SK-N-SH treated with all-trans-retinoic acid at 6 μM for 48 hours (cell line): ENCODE measurements at regions not wholly inside any gene's neighbourhood (a gene's known extent, or its start where the extent isn't known, plus 50 kb on each side); places are given as distances from the start of the nearest gene placed in this dataset.

Experiments
- ATAC-seq: fragments of 200-7000 bp; cut with Tn5 transposase; 3 replicates; pipeline ENCODE4 v1.9.1; 2020; ENCODE audit warnings: mild to moderate bottlenecking, moderate library complexity
- ARNTL ChIP-seq: fragments of 450-650 bp; formaldehyde crosslinking; IDR thresholded peaks from 2 replicates; pipeline ENCODE4 v1.5.0; 2020; ENCODE audit warnings: low read depth, mild to moderate bottlenecking, moderate library complexity, borderline replicate concordance
- ESRRG ChIP-seq: fragments of 250-450 bp; sonication (Bioruptor Pico); IDR thresholded peaks from 2 replicates; pipeline ENCODE4 v1.6.1; 2021; ENCODE audit warnings: mild to moderate bottlenecking
- GLIS3 ChIP-seq: fragments of 250-450 bp; sonication (Bioruptor Pico); IDR thresholded peaks from 2 replicates; pipeline ENCODE4 v1.5.0; 2020; ENCODE audit warnings: mild to moderate bottlenecking, moderate library complexity
- ISL1 ChIP-seq: fragments of 250-450 bp; sonication (Bioruptor Pico); IDR thresholded peaks from 2 replicates; pipeline ENCODE4 v2.1.2; 2022; ENCODE audit warnings: mild to moderate bottlenecking, moderate library complexity
- OSR1 ChIP-seq: fragments of 250-450 bp; sonication (Bioruptor Pico); IDR thresholded peaks from 2 replicates; pipeline ENCODE4 v1.8.0; 2022; ENCODE audit warnings: moderate library complexity, mild to moderate bottlenecking, inconsistent platforms
- PPARA ChIP-seq: fragments of 250-450 bp; sonication (Bioruptor Pico); IDR thresholded peaks from 2 replicates; pipeline ENCODE4 v1.5.0; 2020; ENCODE audit warnings: mild to moderate bottlenecking, borderline replicate concordance
- RARB ChIP-seq: fragments of 250-450 bp; sonication (Bioruptor Pico); IDR thresholded peaks from 2 replicates; pipeline ENCODE4 v1.8.0; 2021; ENCODE audit warnings: mild to moderate bottlenecking, moderate library complexity
- SNAI2 ChIP-seq: fragments of 250-450 bp; sonication (Bioruptor Pico); IDR thresholded peaks from 2 replicates; pipeline ENCODE4 v1.5.0; 2020; ENCODE audit warnings: mild to moderate bottlenecking, moderate library complexity
- TCF4 ChIP-seq: fragments of 250-450 bp; sonication (Bioruptor Pico); IDR thresholded peaks from 2 replicates; pipeline ENCODE4 v1.8.0; 2021; ENCODE audit warnings: mild to moderate bottlenecking, moderate library complexity, borderline replicate concordance
- TOX ChIP-seq: fragments of 250-450 bp; sonication (Bioruptor Pico); IDR thresholded peaks from 2 replicates; pipeline ENCODE4 v1.8.0; 2021; ENCODE audit warnings: mild to moderate bottlenecking, moderate library complexity, borderline replicate concordance
- ZC3H10 ChIP-seq: fragments of 250-450 bp; sonication (Bioruptor Pico); IDR thresholded peaks from 2 replicates; pipeline ENCODE4 v1.5.1; 2021; ENCODE audit warnings: mild to moderate bottlenecking, moderate library complexity
- ZFP3 ChIP-seq: fragments of 250-450 bp; sonication (Bioruptor Pico); IDR thresholded peaks from 2 replicates; pipeline ENCODE4 v1.5.0; 2020; ENCODE audit warnings: mild to moderate bottlenecking, moderate library complexity
- ZFP30 ChIP-seq: fragments of 450-650 bp; formaldehyde crosslinking; IDR thresholded peaks from 2 replicates; pipeline ENCODE4 v1.5.0; 2022; ENCODE audit warnings: mild to moderate bottlenecking, moderate library complexity
- ZNF565 ChIP-seq: fragments of 450-650 bp; formaldehyde crosslinking; conservative IDR thresholded peaks from 2 replicates; pipeline ENCODE4 v1.5.0; 2020; ENCODE audit warnings: low read depth, mild to moderate bottlenecking, moderate library complexity
- TF ChIP-seq, protein P1 (sequence below): fragments of 250-450 bp; sonication (Bioruptor Pico); IDR thresholded peaks from 2 replicates; pipeline ENCODE4 v1.8.0; 2020; ENCODE audit warnings: mild to moderate bottlenecking, moderate library complexity, borderline replicate concordance
- TF ChIP-seq, protein P2 (sequence below): fragments of 250-450 bp; sonication (Bioruptor Pico); IDR thresholded peaks from 2 replicates; pipeline ENCODE4 v1.5.1; 2021; ENCODE audit warnings: mild to moderate bottlenecking, moderate library complexity
- TF ChIP-seq, protein P3 (sequence below): fragments of 250-450 bp; sonication (Bioruptor Pico); IDR thresholded peaks from 2 replicates; pipeline ENCODE4 v1.8.0; 2021; ENCODE audit warnings: low read depth, mild to moderate bottlenecking, moderate library complexity, borderline replicate concordance
- TF ChIP-seq, protein P4 (sequence below): fragments of 250-450 bp; sonication (Bioruptor Pico); IDR thresholded peaks from 2 replicates; pipeline ENCODE4 v1.5.0; 2020; ENCODE audit warnings: mild to moderate bottlenecking, moderate library complexity

DNA sequence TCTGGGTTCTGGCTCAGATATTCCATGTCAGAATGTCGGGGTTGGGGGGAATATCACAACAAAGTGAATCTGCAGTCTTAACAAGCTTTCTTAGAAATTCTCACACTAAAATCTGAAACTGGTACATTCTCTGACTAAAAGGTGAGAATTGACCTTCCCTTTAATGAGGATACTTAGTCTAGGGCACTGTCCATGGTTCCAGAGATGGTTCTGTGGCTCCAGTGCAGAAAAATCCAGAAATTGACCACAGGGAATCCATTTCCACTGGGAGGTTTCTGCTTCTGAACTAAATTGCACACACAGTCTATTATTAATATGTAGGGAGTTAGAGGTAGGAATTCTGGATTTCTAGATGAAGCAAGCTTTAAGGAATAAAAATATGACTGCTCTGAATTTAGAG is 171.6 kb upstream of the OBI1 start (continued):
- TF ChIP-seq, protein P1, sequence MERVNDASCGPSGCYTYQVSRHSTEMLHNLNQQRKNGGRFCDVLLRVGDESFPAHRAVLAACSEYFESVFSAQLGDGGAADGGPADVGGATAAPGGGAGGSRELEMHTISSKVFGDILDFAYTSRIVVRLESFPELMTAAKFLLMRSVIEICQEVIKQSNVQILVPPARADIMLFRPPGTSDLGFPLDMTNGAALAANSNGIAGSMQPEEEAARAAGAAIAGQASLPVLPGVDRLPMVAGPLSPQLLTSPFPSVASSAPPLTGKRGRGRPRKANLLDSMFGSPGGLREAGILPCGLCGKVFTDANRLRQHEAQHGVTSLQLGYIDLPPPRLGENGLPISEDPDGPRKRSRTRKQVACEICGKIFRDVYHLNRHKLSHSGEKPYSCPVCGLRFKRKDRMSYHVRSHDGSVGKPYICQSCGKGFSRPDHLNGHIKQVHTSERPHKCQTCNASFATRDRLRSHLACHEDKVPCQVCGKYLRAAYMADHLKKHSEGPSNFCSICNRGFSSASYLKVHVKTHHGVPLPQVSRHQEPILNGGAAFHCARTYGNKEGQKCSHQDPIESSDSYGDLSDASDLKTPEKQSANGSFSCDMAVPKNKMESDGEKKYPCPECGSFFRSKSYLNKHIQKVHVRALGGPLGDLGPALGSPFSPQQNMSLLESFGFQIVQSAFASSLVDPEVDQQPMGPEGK (CRISPR knock-in tag) = no peak
- TF ChIP-seq ZC3H10 (CRISPR knock-in tag) (no peak), ZFP3 (CRISPR knock-in tag) (no peak)

DNA sequence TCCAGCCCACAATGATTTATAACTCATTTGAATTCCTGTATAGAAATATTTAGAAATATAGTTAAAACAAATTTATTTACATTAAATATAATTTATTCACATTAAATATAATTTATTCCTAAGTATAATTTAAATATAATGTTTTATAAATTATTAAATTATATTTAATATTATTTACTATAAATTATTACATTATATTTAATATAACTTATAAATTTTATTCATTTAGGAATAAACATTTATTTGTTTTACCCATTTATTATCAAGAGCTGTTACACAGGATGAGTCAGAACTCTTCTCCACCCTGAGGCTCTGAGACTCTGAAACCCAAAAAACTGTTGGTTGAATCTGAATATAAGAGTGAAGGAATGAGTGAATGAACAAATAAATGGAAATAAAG is 170.9 kb upstream of the OBI1 start:
- ATAC-seq = no peak
- TF ChIP-seq TCF4 (CRISPR knock-in tag) = no peak
- no peak for TF ChIP-seq ESRRG (CRISPR knock-in tag)
- no peak for TF ChIP-seq OSR1
- TF ChIP-seq ZNF565 = no peak
- no peak for TF ChIP-seq TOX
- no peak for TF ChIP-seq ISL1 (CRISPR knock-in tag)
- TF ChIP-seq, protein P1 (CRISPR knock-in tag) = no peak
- TF ChIP-seq GLIS3 (CRISPR knock-in tag) = no peak
- TF ChIP-seq, protein P2, sequence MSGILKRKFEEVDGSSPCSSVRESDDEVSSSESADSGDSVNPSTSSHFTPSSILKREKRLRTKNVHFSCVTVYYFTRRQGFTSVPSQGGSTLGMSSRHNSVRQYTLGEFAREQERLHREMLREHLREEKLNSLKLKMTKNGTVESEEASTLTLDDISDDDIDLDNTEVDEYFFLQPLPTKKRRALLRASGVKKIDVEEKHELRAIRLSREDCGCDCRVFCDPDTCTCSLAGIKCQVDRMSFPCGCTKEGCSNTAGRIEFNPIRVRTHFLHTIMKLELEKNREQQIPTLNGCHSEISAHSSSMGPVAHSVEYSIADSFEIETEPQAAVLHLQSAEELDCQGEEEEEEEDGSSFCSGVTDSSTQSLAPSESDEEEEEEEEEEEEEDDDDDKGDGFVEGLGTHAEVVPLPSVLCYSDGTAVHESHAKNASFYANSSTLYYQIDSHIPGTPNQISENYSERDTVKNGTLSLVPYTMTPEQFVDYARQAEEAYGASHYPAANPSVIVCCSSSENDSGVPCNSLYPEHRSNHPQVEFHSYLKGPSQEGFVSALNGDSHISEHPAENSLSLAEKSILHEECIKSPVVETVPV (CRISPR knock-in tag) = no peak
- no peak for TF ChIP-seq ZFP30 (CRISPR knock-in tag)
- TF ChIP-seq, protein P3, sequence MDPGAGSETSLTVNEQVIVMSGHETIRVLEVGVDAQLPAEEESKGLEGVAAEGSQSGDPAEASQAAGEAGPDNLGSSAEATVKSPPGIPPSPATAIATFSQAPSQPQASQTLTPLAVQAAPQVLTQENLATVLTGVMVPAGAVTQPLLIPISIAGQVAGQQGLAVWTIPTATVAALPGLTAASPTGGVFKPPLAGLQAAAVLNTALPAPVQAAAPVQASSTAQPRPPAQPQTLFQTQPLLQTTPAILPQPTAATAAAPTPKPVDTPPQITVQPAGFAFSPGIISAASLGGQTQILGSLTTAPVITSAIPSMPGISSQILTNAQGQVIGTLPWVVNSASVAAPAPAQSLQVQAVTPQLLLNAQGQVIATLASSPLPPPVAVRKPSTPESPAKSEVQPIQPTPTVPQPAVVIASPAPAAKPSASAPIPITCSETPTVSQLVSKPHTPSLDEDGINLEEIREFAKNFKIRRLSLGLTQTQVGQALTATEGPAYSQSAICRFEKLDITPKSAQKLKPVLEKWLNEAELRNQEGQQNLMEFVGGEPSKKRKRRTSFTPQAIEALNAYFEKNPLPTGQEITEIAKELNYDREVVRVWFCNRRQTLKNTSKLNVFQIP = no peak
- TF ChIP-seq ARNTL (CRISPR knock-in tag) = no peak
- TF ChIP-seq RARB (CRISPR knock-in tag) = no peak

DNA sequence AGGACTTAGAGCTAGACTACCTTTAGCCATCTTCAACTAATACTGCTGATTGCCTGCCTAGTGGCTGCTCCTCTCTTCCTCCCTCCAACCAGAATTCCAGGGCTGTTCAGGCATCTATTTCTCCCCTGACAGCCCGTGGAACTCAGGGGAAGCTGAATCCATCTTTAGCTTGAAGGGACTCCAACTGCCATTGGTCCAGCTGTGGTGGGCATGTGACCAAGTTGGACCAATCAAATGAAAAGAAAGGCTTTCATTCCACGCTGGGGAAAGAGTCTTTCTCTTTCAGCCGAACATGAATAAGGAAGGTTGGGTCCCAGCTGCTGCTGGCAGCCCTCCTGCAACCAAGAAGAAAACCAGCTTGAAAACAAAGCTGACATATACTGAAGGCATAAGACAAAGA is 168.5 kb upstream of the OBI1 start:
- TF ChIP-seq SNAI2 (CRISPR knock-in tag) (no peak), ESRRG (CRISPR knock-in tag) (no peak), ZNF565 (no peak), ZC3H10 (CRISPR knock-in tag) (no peak), RARB (CRISPR knock-in tag) (no peak), ARNTL (CRISPR knock-in tag) (no peak), OSR1 (no peak), TOX (no peak), ZFP3 (CRISPR knock-in tag) (no peak)
- TF ChIP-seq, protein P2 (CRISPR knock-in tag) = no peak
- no peak for ATAC-seq

DNA sequence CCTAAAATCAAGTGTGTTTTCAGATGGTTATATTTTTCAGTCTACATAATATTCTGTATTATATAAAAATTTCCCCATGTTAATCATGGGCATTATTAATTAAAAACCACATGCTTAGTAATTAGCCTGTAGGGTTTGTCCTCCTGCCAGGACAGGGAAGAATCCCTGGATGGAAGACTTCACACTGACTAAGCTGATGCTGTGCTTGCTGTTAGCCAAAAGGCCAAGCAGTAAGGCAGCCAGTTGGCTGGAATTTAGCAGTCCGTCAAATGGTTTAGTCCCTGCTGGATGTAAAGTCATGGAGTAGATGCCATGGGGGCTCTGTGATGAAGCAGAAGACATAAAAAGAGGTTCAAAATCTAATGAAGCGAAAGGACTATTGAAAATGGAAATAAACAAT is 168.0 kb upstream of the OBI1 start:
- no peak for ATAC-seq
- TF ChIP-seq, protein P2 (CRISPR knock-in tag) = no peak
- TF ChIP-seq GLIS3 (CRISPR knock-in tag) (no peak), PPARA (CRISPR knock-in tag) (no peak), ESRRG (CRISPR knock-in tag) (no peak), ZFP30 (CRISPR knock-in tag) (no peak), ARNTL (CRISPR knock-in tag) (no peak), ISL1 (CRISPR knock-in tag) (no peak)
- TF ChIP-seq, protein P4, sequence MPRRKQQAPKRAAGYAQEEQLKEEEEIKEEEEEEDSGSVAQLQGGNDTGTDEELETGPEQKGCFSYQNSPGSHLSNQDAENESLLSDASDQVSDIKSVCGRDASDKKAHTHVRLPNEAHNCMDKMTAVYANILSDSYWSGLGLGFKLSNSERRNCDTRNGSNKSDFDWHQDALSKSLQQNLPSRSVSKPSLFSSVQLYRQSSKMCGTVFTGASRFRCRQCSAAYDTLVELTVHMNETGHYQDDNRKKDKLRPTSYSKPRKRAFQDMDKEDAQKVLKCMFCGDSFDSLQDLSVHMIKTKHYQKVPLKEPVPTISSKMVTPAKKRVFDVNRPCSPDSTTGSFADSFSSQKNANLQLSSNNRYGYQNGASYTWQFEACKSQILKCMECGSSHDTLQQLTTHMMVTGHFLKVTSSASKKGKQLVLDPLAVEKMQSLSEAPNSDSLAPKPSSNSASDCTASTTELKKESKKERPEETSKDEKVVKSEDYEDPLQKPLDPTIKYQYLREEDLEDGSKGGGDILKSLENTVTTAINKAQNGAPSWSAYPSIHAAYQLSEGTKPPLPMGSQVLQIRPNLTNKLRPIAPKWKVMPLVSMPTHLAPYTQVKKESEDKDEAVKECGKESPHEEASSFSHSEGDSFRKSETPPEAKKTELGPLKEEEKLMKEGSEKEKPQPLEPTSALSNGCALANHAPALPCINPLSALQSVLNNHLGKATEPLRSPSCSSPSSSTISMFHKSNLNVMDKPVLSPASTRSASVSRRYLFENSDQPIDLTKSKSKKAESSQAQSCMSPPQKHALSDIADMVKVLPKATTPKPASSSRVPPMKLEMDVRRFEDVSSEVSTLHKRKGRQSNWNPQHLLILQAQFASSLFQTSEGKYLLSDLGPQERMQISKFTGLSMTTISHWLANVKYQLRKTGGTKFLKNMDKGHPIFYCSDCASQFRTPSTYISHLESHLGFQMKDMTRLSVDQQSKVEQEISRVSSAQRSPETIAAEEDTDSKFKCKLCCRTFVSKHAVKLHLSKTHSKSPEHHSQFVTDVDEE (CRISPR knock-in tag) = no peak
- TF ChIP-seq, protein P1 (CRISPR knock-in tag) = no peak
- TF ChIP-seq, protein P3 = no peak
